Fibroblast of lung (primary cell): ENCODE measurements at regions not wholly inside any gene's neighbourhood (a gene's known extent, or its start where the extent isn't known, plus 50 kb on each side); places are given as distances from the start of the nearest gene placed in this dataset.

Experiments
- DNase-seq, 2 donors: peaks; one replicate each; pipeline versions ENCODE4 v3.0.0 to v3.0.0-alpha.2; 2010; ENCODE audit warnings: low read depth in 2 of 2
- H2AFZ ChIP-seq: 2 replicates; pipeline ENCODE4 v1.5.1; 2012; ENCODE audit warnings: low read length, control low read depth, inconsistent platforms
- H3K27ac ChIP-seq: 2 replicates; pipeline ENCODE4 v1.5.1; 2011; ENCODE audit warnings: low read length, control low read depth; ENCODE audit not compliant: insufficient read depth
- H3K27me3 ChIP-seq: 2 replicates; pipeline ENCODE4 v1.5.1; 2011; ENCODE audit warnings: mild to moderate bottlenecking, low read length; ENCODE audit not compliant: control insufficient read depth, insufficient read depth
- H3K36me3 ChIP-seq: 2 replicates; pipeline ENCODE4 v1.5.1; 2011; ENCODE audit warnings: low read length; ENCODE audit not compliant: control insufficient read depth, insufficient read depth
- H3K4me1 ChIP-seq: 2 replicates; pipeline ENCODE4 v1.5.1; 2011; ENCODE audit warnings: low read length; ENCODE audit not compliant: control insufficient read depth, insufficient read depth; ENCODE audit errors: extremely low read depth
- H3K4me2 ChIP-seq: 2 replicates; pipeline ENCODE4 v1.5.1; 2011; ENCODE audit warnings: low read length, control low read depth; ENCODE audit not compliant: insufficient read depth; ENCODE audit errors: extremely low read depth
- H3K4me3 ChIP-seq, 4 experiments: fragments of 200-600 bp in 1 of 4; sonication (generic) in 1 of 4; replicated peaks in 1 of 4; 2 replicates each; pipeline ENCODE4 v1.5.1; 2011 to 2016; ENCODE audit warnings: low read length in 4 of 4, low read depth in 3 of 4, mild to moderate bottlenecking in 3 of 4, control low read depth in 2 of 4, inconsistent platforms in 1 of 4, mixed read lengths in 1 of 4; ENCODE audit not compliant: insufficient read depth in 1 of 4; ENCODE audit errors: control extremely low read depth in 1 of 4
- H3K79me2 ChIP-seq: 2 replicates; pipeline ENCODE4 v1.5.1; 2012; ENCODE audit warnings: mild to moderate bottlenecking, low read length, inconsistent platforms; ENCODE audit not compliant: control insufficient read depth, insufficient read depth
- H3K9ac ChIP-seq: 2 replicates; pipeline ENCODE4 v1.5.1; 2011; ENCODE audit warnings: mild to moderate bottlenecking, low read length, control low read depth; ENCODE audit not compliant: insufficient read depth
- H3K9me3 ChIP-seq: 2 replicates; pipeline ENCODE4 v1.5.1; 2012; ENCODE audit warnings: low read depth, low read length; ENCODE audit not compliant: control insufficient read depth, insufficient read depth
- H4K20me1 ChIP-seq: 2 replicates; pipeline ENCODE4 v1.5.1; 2011; ENCODE audit warnings: low read length; ENCODE audit not compliant: control insufficient read depth, insufficient read depth; ENCODE audit errors: extremely low read depth
- CTCF ChIP-seq, 2 donors: IDR thresholded peaks in 1 of 2; conservative IDR thresholded peaks in 1 of 2; 1 replicate in 1 of 2; 2 replicates in 1 of 2; pipeline ENCODE4 v1.5.1; 2011 to 2012; ENCODE audit warnings: low read length in 2 of 2, control low read depth in 1 of 2, inconsistent platforms in 1 of 2, low read depth in 1 of 2, mild to moderate bottlenecking in 1 of 2
- EZH2 ChIP-seq: IDR thresholded peaks from 2 replicates; pipeline ENCODE4 v1.5.1; 2012; ENCODE audit warnings: low read length, control low read depth, mild to moderate bottlenecking; ENCODE audit errors: missing control alignments

GRCh38 chr4:181793096-181793495, 450.1 kb upstream of the TENM3 start:
- Histone ChIP-seq H3K4me1 (no peaks in the 10 kb centered on the region), H3K79me2 (no peaks in the 10 kb centered on the region), H4K20me1 (no peaks in the 10 kb centered on the region), H3K27me3 (no peaks in the 10 kb centered on the region), H2AFZ (no peak overlapping the region), H3K9me3 (no peaks in the 10 kb centered on the region), H3K36me3 (no peaks in the 10 kb centered on the region), H3K4me2 (no peak overlapping the region), H3K9ac (no peak overlapping the region), H3K4me3 (no peak overlapping the region), H3K27ac (no peak overlapping the region)
- TF ChIP-seq EZH2 (no peak), CTCF (conservative IDR thresholded peaks at IDR 0.05 in 1 of 2, IDR thresholded peaks at IDR 0.05 in 1 of 2; ENCODE audit: low read depth in 1 of 2, low read length in 2 of 2) (no peak)
- DNase-seq = no peak

GRCh38 chr4:181796502-181796901, 446.7 kb upstream of the TENM3 start:
- no peak overlapping the region for H3K27ac ChIP-seq
- no peaks in the 10 kb centered on the region for H3K4me1 ChIP-seq
- DNase-seq = peak; percentile 76 to 87
- H3K9ac ChIP-seq = no peak overlapping the region
- no peaks in the 10 kb centered on the region for H3K9me3 ChIP-seq
- no peaks in the 10 kb centered on the region for H3K27me3 ChIP-seq
- H2AFZ ChIP-seq = no peak overlapping the region
- no peaks in the 10 kb centered on the region for H3K36me3 ChIP-seq
- TF ChIP-seq EZH2 = no peak
- no peak for TF ChIP-seq CTCF (conservative IDR thresholded peaks at IDR 0.05 in 1 of 2, IDR thresholded peaks at IDR 0.05 in 1 of 2; ENCODE audit: low read depth in 1 of 2, low read length in 2 of 2)
- H3K4me2 ChIP-seq = no peak overlapping the region
- H4K20me1 ChIP-seq = no peaks in the 10 kb centered on the region
- no peaks in the 10 kb centered on the region for H3K79me2 ChIP-seq
- H3K4me3 ChIP-seq = no peak overlapping the region

- TF ChIP-seq CTCF (conservative IDR thresholded peaks at IDR 0.05 in 1 of 2, IDR thresholded peaks at IDR 0.05 in 1 of 2; ENCODE audit: low read depth in 1 of 2, low read length in 2 of 2) (no peak), EZH2 (no peak)
Observed at GRCh38 chr4:181798536-181798935, 444.7 kb upstream of the TENM3 start.

More at GRCh38 chr4:181798536-181798935, 444.7 kb upstream of the TENM3 start:
- no peak for DNase-seq
- Histone ChIP-seq H3K4me3 (no peak overlapping the region), H3K4me2 (no peak overlapping the region), H3K4me1 (no peaks in the 10 kb centered on the region), H3K9ac (no peak overlapping the region), H3K27me3 (no peaks in the 10 kb centered on the region), H3K79me2 (no peaks in the 10 kb centered on the region), H4K20me1 (no peaks in the 10 kb centered on the region), H3K27ac (no peak overlapping the region), H3K36me3 (no peaks in the 10 kb centered on the region), H3K9me3 (no peaks in the 10 kb centered on the region), H2AFZ (no peak overlapping the region)
